Uterus (tissue), 2 donors: ENCODE measurements at regions not wholly inside any gene's neighbourhood (a gene's known extent, or its start where the extent isn't known, plus 50 kb on each side); places are given as distances from the start of the nearest gene placed in this dataset.

Experiments used
- CTCF ChIP-seq, 4 experiments: fragments of 200-600 bp in 2 of 4; fragments of 450-650 bp in 2 of 4; sonication (generic) in 2 of 4; IDR thresholded peaks; one replicate each; pipeline ENCODE4 v1.5.1; 2016 to 2019; ENCODE audit warnings: antibody characterized with exemption in 4 of 4, mild to moderate bottlenecking in 2 of 4, moderate library complexity in 1 of 4
- POLR2A ChIP-seq, 2 donors: fragments of 450-650 bp; IDR thresholded peaks; one replicate each; pipeline ENCODE4 v1.6.1; 2016; ENCODE audit warnings: antibody characterized with exemption in 2 of 2, mild to moderate bottlenecking in 1 of 2, moderate library complexity in 1 of 2

GRCh38 chr5:88144219-88145001, 124.2 kb downstream of the TMEM161B start:
- TF ChIP-seq CTCF (IDR thresholded peaks at IDR 0.05), result no peak
- no peak for TF ChIP-seq POLR2A (IDR thresholded peaks at IDR 0.05)
